ENCODE measurements at regions not wholly inside any gene's neighbourhood (a gene's known extent, or its start where the extent isn't known, plus 50 kb on each side); places are given as distances from the start of the nearest gene placed in this dataset.

GRCh38 chr6:87832025-87832825 lies 130.2 kb upstream of the AKIRIN2 start:
- Mint-ChIP-seq H3K36me3 (ENCODE audit: low read depth) (peaks cover 5% of the 10 kb centered on the region), H3K4me3 (no peak overlapping the region), H3K4me1 (peaks cover 45% of the 10 kb centered on the region), H3K27ac (no peak overlapping the region), H3K27me3 (ENCODE audit: low read depth, poor library complexity) (peaks cover 17% of the 10 kb centered on the region), H3K9me3 (peaks cover 4% of the 10 kb centered on the region)
- DNase-seq: no peak
- no peak for TF ChIP-seq CTCF (IDR thresholded peaks at IDR 0.05)

- peaks cover 4% of the 10 kb centered on the region for H3K9me3 Mint-ChIP-seq
Measured at GRCh38 chr6:87830907-87831306, 128.9 kb upstream of the AKIRIN2 start.

GRCh38 chr6:87829622-87830121 lies 127.6 kb upstream of the AKIRIN2 start:
- Mint-ChIP-seq H3K4me1 (peaks cover 59% of the 10 kb centered on the region), H3K4me3 (no peak overlapping the region), H3K27ac (no peak overlapping the region), H3K36me3 (ENCODE audit: low read depth) (peaks cover 5% of the 10 kb centered on the region), H3K27me3 (ENCODE audit: low read depth, poor library complexity) (peaks cover 20% of the 10 kb centered on the region), H3K9me3 (peaks cover 4% of the 10 kb centered on the region)
- TF ChIP-seq CTCF (IDR thresholded peaks at IDR 0.05): no peak
- no peak for DNase-seq

More at GRCh38 chr6:87830907-87831306, 128.9 kb upstream of the AKIRIN2 start:
- no peak overlapping the region for H3K27ac Mint-ChIP-seq
- H3K4me1 Mint-ChIP-seq: peaks cover 53% of the 10 kb centered on the region
- no peak overlapping the region for H3K4me3 Mint-ChIP-seq
- H3K27me3 Mint-ChIP-seq (ENCODE audit: low read depth, poor library complexity): peaks cover 17% of the 10 kb centered on the region
- peaks cover 5% of the 10 kb centered on the region for H3K36me3 Mint-ChIP-seq (ENCODE audit: low read depth)
- no peak for TF ChIP-seq CTCF (IDR thresholded peaks at IDR 0.05)
- DNase-seq: no peak

- H3K9me3 Mint-ChIP-seq: peaks cover 4% of the 10 kb centered on the region
- H3K27ac Mint-ChIP-seq: peak overlapping the region; percentile 31
- H3K36me3 Mint-ChIP-seq (ENCODE audit: low read depth): peaks cover 5% of the 10 kb centered on the region
- no peak for TF ChIP-seq CTCF (IDR thresholded peaks at IDR 0.05)
- no peak overlapping the region for H3K4me3 Mint-ChIP-seq
- H3K4me1 Mint-ChIP-seq: peaks cover 48% of the 10 kb centered on the region
- no peak for DNase-seq
- peaks cover 20% of the 10 kb centered on the region for H3K27me3 Mint-ChIP-seq (ENCODE audit: low read depth, poor library complexity)
Measured at GRCh38 chr6:87828044-87828443, 126.0 kb upstream of the AKIRIN2 start.

- H3K9me3 Mint-ChIP-seq: peaks cover 4% of the 10 kb centered on the region
- no peak for DNase-seq
- no peak for TF ChIP-seq CTCF (IDR thresholded peaks at IDR 0.05)
- peaks cover 5% of the 10 kb centered on the region for H3K36me3 Mint-ChIP-seq (ENCODE audit: low read depth)
- no peak overlapping the region for H3K4me3 Mint-ChIP-seq
- peak overlapping the region; percentile 31 for H3K27ac Mint-ChIP-seq
- H3K4me1 Mint-ChIP-seq: peaks cover 42% of the 10 kb centered on the region
- peaks cover 20% of the 10 kb centered on the region for H3K27me3 Mint-ChIP-seq (ENCODE audit: low read depth, poor library complexity)
Measured at GRCh38 chr6:87827346-87827745, 125.3 kb upstream of the AKIRIN2 start.

GRCh38 chr6:87826424-87826823 lies 124.4 kb upstream of the AKIRIN2 start:
- Mint-ChIP-seq H3K4me1 (peaks cover 34% of the 10 kb centered on the region), H3K9me3 (peaks cover 4% of the 10 kb centered on the region), H3K4me3 (no peak overlapping the region), H3K27me3 (ENCODE audit: low read depth, poor library complexity) (peaks cover 20% of the 10 kb centered on the region), H3K36me3 (ENCODE audit: low read depth) (peaks cover 5% of the 10 kb centered on the region), H3K27ac (no peak overlapping the region)
- no peak for TF ChIP-seq CTCF (IDR thresholded peaks at IDR 0.05)
- no peak for DNase-seq
